H1 (cell line): ENCODE measurements at regions not wholly inside any gene's neighbourhood (a gene's known extent, or its start where the extent isn't known, plus 50 kb on each side); places are given as distances from the start of the nearest gene placed in this dataset.

Experiments used
- CTCF ChIA-PET: fragments of 300-600 bp; sonication (Branson Sonifier 250); formaldehyde crosslinking; loops from one replicate; lab custom pipeline; 2021; ENCODE audit not compliant: partially characterized antibody; lab: Charles Lee
- POLR2A ChIA-PET: fragments of 300-600 bp; sonication (Branson Sonifier 250); formaldehyde crosslinking; loops from one replicate; lab custom pipeline; 2021; ENCODE audit warnings: inconsistent platforms; ENCODE audit not compliant: partially characterized antibody; lab: Charles Lee
- DNase-seq, 2 experiments: peaks; one replicate each; pipeline versions ENCODE4 v3.0.0 to v3.0.0-alpha.2; 2010 to 2022; ENCODE audit warnings: low spot score in 2 of 2, low read depth in 1 of 2, mixed read lengths in 1 of 2
- FAIRE-seq: peaks from 2 replicates; lab custom pipeline; 2011; peaks lifted over from hg19 to GRCh38; lab: Jason Lieb, UNC
- H2AFZ ChIP-seq: 2 replicates; pipeline ENCODE4 v1.8.1; 2012; ENCODE audit warnings: low read length, inconsistent platforms
- H2AK5ac ChIP-seq: 2 replicates; pipeline ENCODE4 v1.6.1; 2013; ENCODE audit warnings: low read depth, low read length
- H2BK120ac ChIP-seq: replicated peaks from 2 replicates; pipeline ENCODE3; 2013; ENCODE audit warnings: low read depth, low read length, inconsistent platforms
- H2BK12ac ChIP-seq: 2 replicates; pipeline ENCODE4 v1.6.1; 2013; ENCODE audit warnings: low read depth, low read length
- H2BK15ac ChIP-seq: 2 replicates; pipeline ENCODE4 v1.6.1; 2013; ENCODE audit warnings: low read length
- H2BK20ac ChIP-seq: 2 replicates; pipeline ENCODE4 v1.6.1; 2013; ENCODE audit warnings: low read length
- H2BK5ac ChIP-seq: 2 replicates; pipeline ENCODE4 v1.6.1; 2013; ENCODE audit warnings: low read depth, low read length
- H3K14ac ChIP-seq: 2 replicates; pipeline ENCODE4 v1.6.1; 2013; ENCODE audit warnings: inconsistent platforms; ENCODE audit not compliant: insufficient read length
- H3K18ac ChIP-seq: 2 replicates; pipeline ENCODE4 v1.6.1; 2013; ENCODE audit warnings: low read length; ENCODE audit errors: extremely low read depth
- H3K23ac ChIP-seq: 2 replicates; pipeline ENCODE4 v1.6.1; 2013; ENCODE audit warnings: inconsistent platforms; ENCODE audit not compliant: insufficient read length
- H3K23me2 ChIP-seq: 2 replicates; pipeline ENCODE4 v1.6.1; 2013; ENCODE audit warnings: low read depth, low read length
- H3K27ac ChIP-seq: 2 replicates; pipeline ENCODE4 v1.6.1; 2011; ENCODE audit warnings: low read depth, low read length, inconsistent platforms
- H3K27me3 ChIP-seq, 4 experiments: replicated peaks in 1 of 4; 1 replicate in 1 of 4; 2 replicates in 3 of 4; pipeline versions ENCODE4 v1.6.1 to v1.8.1; 2011 to 2013; ENCODE audit warnings: low read length in 3 of 4, mild to moderate bottlenecking in 3 of 4, inconsistent platforms in 2 of 4, mixed read lengths in 2 of 4, moderate library complexity in 1 of 4; ENCODE audit not compliant: control insufficient read depth in 3 of 4, insufficient read depth in 3 of 4; ENCODE audit errors: extremely low read depth in 1 of 4
- H3K36me3 ChIP-seq, 4 experiments: 2 replicates each; pipeline versions ENCODE4 v1.6.1 to v1.8.1; 2011 to 2013; ENCODE audit warnings: mild to moderate bottlenecking in 4 of 4, low read length in 3 of 4, moderate library complexity in 2 of 4, control low read depth in 1 of 4, inconsistent platforms in 1 of 4; ENCODE audit not compliant: insufficient read depth in 4 of 4, control insufficient read depth in 2 of 4
- H3K4ac ChIP-seq: replicated peaks from 2 replicates; pipeline ENCODE3; 2013; ENCODE audit warnings: low read length, low read depth, mixed read lengths, inconsistent platforms; ENCODE audit not compliant: insufficient read length
- H3K4me1 ChIP-seq, 4 experiments: replicated peaks in 1 of 4; 1 replicate in 1 of 4; 2 replicates in 3 of 4; pipeline versions ENCODE4 v1.6.1 to v1.8.1; 2011 to 2013; ENCODE audit warnings: low read length in 3 of 4, inconsistent platforms in 2 of 4, mixed read lengths in 1 of 4; ENCODE audit not compliant: insufficient read depth in 4 of 4, control insufficient read depth in 3 of 4
- H3K4me2 ChIP-seq, 2 experiments: 2 replicates each; pipeline versions ENCODE4 v1.6.1 to v1.8.1; 2011 to 2013; ENCODE audit warnings: low read depth in 2 of 2, low read length in 2 of 2, control low read depth in 1 of 2, inconsistent platforms in 1 of 2, mild to moderate bottlenecking in 1 of 2; ENCODE audit not compliant: insufficient read depth in 1 of 2
- H3K4me3 ChIP-seq, 4 experiments: fragments of 200-600, 300-600 bp in 1 of 4; sonication (generic), shearing (Covaris generic), sonication (Bioruptor Twin) in 1 of 4; 2 replicates each; pipeline versions ENCODE4 v1.5.1 to v1.8.1; 2011 to 2016; ENCODE audit warnings: low read length in 4 of 4, low read depth in 3 of 4, control low read depth in 2 of 4, inconsistent platforms in 2 of 4, mild to moderate bottlenecking in 2 of 4, mixed read lengths in 1 of 4, moderate library complexity in 1 of 4; ENCODE audit not compliant: insufficient read depth in 2 of 4; ENCODE audit errors: extremely low read depth in 1 of 4
- H3K56ac ChIP-seq: replicated peaks from 2 replicates; pipeline ENCODE3; 2013; ENCODE audit warnings: low read depth, mild to moderate bottlenecking, mixed read lengths, low read length, inconsistent platforms; ENCODE audit not compliant: insufficient read length
- H3K79me1 ChIP-seq: 2 replicates; pipeline ENCODE4 v1.6.1; 2013; ENCODE audit warnings: low read depth, low read length, control low read depth
- H3K79me2 ChIP-seq, 2 experiments: 2 replicates each; pipeline versions ENCODE4 v1.6.1 to v1.8.1; 2012 to 2013; ENCODE audit warnings: low read length in 2 of 2, mild to moderate bottlenecking in 2 of 2, inconsistent platforms in 1 of 2; ENCODE audit not compliant: insufficient read depth in 2 of 2, control insufficient read depth in 1 of 2
- H3K9ac ChIP-seq, 4 experiments: replicated peaks in 1 of 4; 1 replicate in 1 of 4; 2 replicates in 3 of 4; pipeline versions ENCODE4 v1.6.1 to v1.8.1; 2011 to 2013; ENCODE audit warnings: low read depth in 3 of 4, low read length in 3 of 4, control low read depth in 2 of 4, mild to moderate bottlenecking in 2 of 4, moderate library complexity in 2 of 4, inconsistent platforms in 1 of 4; ENCODE audit errors: extremely low read depth in 1 of 4
- H3K9me3 ChIP-seq, 2 experiments: 2 replicates each; pipeline versions ENCODE4 v1.6.1 to v1.8.1; 2012 to 2013; ENCODE audit warnings: mild to moderate bottlenecking in 2 of 2, moderate library complexity in 2 of 2, control low read depth in 1 of 2, inconsistent platforms in 1 of 2, low read depth in 1 of 2, low read length in 1 of 2, mixed read lengths in 1 of 2; ENCODE audit not compliant: insufficient read depth in 2 of 2
- H4K20me1 ChIP-seq, 2 experiments: replicated peaks in 1 of 2; 2 replicates each; pipeline versions ENCODE3 to v1.8.1; 2011 to 2013; ENCODE audit warnings: inconsistent platforms in 2 of 2, low read length in 2 of 2, mild to moderate bottlenecking in 1 of 2; ENCODE audit not compliant: insufficient read depth in 2 of 2, control insufficient read depth in 1 of 2
- H4K5ac ChIP-seq: 2 replicates; pipeline ENCODE4 v1.6.1; 2013; ENCODE audit warnings: low read length, low read depth, mixed read lengths, inconsistent platforms; ENCODE audit not compliant: insufficient read length
- H4K8ac ChIP-seq: 2 replicates; pipeline ENCODE4 v1.8.0; 2013; ENCODE audit warnings: mild to moderate bottlenecking, moderate library complexity, low read length, inconsistent platforms; ENCODE audit not compliant: insufficient read depth; ENCODE audit errors: extremely low read depth
- H4K91ac ChIP-seq: replicated peaks from 2 replicates; pipeline ENCODE3; 2013; ENCODE audit warnings: low read length, mixed read lengths, inconsistent platforms; ENCODE audit not compliant: insufficient read length
- CREB1 ChIP-seq: IDR thresholded peaks from 2 replicates; pipeline ENCODE4 v1.6.1; 2012; ENCODE audit warnings: inconsistent platforms
- EGR1 ChIP-seq: IDR thresholded peaks from 2 replicates; pipeline ENCODE4 v1.6.1; 2011; ENCODE audit warnings: low read depth, low read length, borderline replicate concordance
- EZH2 ChIP-seq: fragments of 200-600 bp; sonication (generic); IDR thresholded peaks from 2 replicates; pipeline ENCODE4 v1.7.1; 2012; ENCODE audit warnings: low read depth, mild to moderate bottlenecking, moderate library complexity, low read length, inconsistent platforms; ENCODE audit not compliant: severe bottlenecking
- GABPA ChIP-seq: IDR thresholded peaks from 2 replicates; pipeline ENCODE4 v1.6.1; 2011; ENCODE audit warnings: mild to moderate bottlenecking, low read length, moderate library complexity, borderline replicate concordance; ENCODE audit not compliant: insufficient read depth
- JUN ChIP-seq: IDR thresholded peaks from 2 replicates; pipeline ENCODE4 v1.6.1; 2011; ENCODE audit warnings: low read depth, mild to moderate bottlenecking, improper control_type of control experiment, low read length
- JUND ChIP-seq: IDR thresholded peaks from 2 replicates; pipeline ENCODE4 v1.6.1; 2011; ENCODE audit warnings: mild to moderate bottlenecking, improper control_type of control experiment, low read length
- KDM1A ChIP-seq: fragments of 200-600, 300-600 bp; sonication (generic); IDR thresholded peaks from 2 replicates; pipeline ENCODE4 v1.7.1; 2016; ENCODE audit warnings: mild to moderate bottlenecking, low read length, borderline replicate concordance
- KDM4A ChIP-seq: IDR thresholded peaks from one replicate; pipeline ENCODE4 v1.7.1; 2012; ENCODE audit warnings: low read depth, mild to moderate bottlenecking, moderate library complexity, low read length, inconsistent platforms; ENCODE audit not compliant: severe bottlenecking
- RBBP5 ChIP-seq: IDR thresholded peaks from 2 replicates; pipeline ENCODE4 v1.7.1; 2012; ENCODE audit warnings: low read depth, mild to moderate bottlenecking, inconsistent platforms, low read length, moderate library complexity, borderline replicate concordance
- SAP30 ChIP-seq: fragments of 300-600 bp; sonication (generic); IDR thresholded peaks from 2 replicates; pipeline ENCODE4 v1.7.1; 2012; ENCODE audit warnings: low read length, moderate library complexity, mild to moderate bottlenecking, inconsistent platforms; ENCODE audit not compliant: insufficient read depth, insufficient replicate concordance
- TCF12 ChIP-seq: IDR thresholded peaks from 2 replicates; pipeline ENCODE4 v1.6.1; 2011; ENCODE audit warnings: low read depth, mild to moderate bottlenecking, low read length
- ZNF274 ChIP-seq: IDR thresholded peaks from 2 replicates; pipeline ENCODE4 v1.7.0; 2012; ENCODE audit warnings: low read length, borderline replicate concordance; ENCODE audit errors: extremely low read depth
- WGBS, 2 experiments: shearing (Covaris generic) in 1 of 2; methylation state at CpG; one replicate each; pipeline versions ENCODE4 v1.1.6 to v1.1.7; 2013 to 2015; ENCODE audit warnings: low lambda C conversion rate in 2 of 2, mixed read lengths in 2 of 2, inconsistent platforms in 1 of 2, low coverage in 1 of 2, missing lambda C conversion rate in 1 of 2; ENCODE audit not compliant: insufficient replicate concordance in 2 of 2, insufficient coverage in 1 of 2, insufficient read length in 1 of 2; ENCODE audit errors: extremely low coverage in 1 of 2, missing lambda C conversion rate in 1 of 2; 5-methylcytosine and 5-hydroxymethylcytosine counted together

- no peak overlapping the region for H2BK120ac ChIP-seq
- FAIRE-seq (no peak), DNase-seq (no peak)
- no peak overlapping the region for H4K8ac ChIP-seq
- CTCF ChIA-PET: no interaction called here
- H2AFZ ChIP-seq: no peak overlapping the region
- WGBS, 2 experiments: 77% methylated on average over 6 of the region's 6 CpGs; no CpG with 5 or more reads in 1 of the 2 experiments
- no peaks in the 10 kb centered on the region for H4K20me1 ChIP-seq
- no peaks in the 10 kb centered on the region for H3K4me1 ChIP-seq
- no peaks in the 10 kb centered on the region for H3K23me2 ChIP-seq
- no peak overlapping the region for H3K23ac ChIP-seq
- no peak overlapping the region for H2BK20ac ChIP-seq
- H4K5ac ChIP-seq: no peak overlapping the region
- no peak overlapping the region for H2BK12ac ChIP-seq
- peaks cover 83 to 96% of the 10 kb centered on the region in 2 experiments for H3K9me3 ChIP-seq
- no peak overlapping the region for H3K27ac ChIP-seq
- H3K9ac ChIP-seq: no peak overlapping the region
- H2BK15ac ChIP-seq: no peak overlapping the region
- no peak overlapping the region for H3K18ac ChIP-seq
- H3K27me3 ChIP-seq: no peaks in the 10 kb centered on the region
- no peak overlapping the region for H3K4me2 ChIP-seq
- POLR2A ChIA-PET: no interaction called here
- no peaks in the 10 kb centered on the region for H3K36me3 ChIP-seq
- no peak overlapping the region for H2BK5ac ChIP-seq
- H3K4ac ChIP-seq: no peak overlapping the region
- H2AK5ac ChIP-seq: no peak overlapping the region
- no peak overlapping the region for H3K4me3 ChIP-seq
- H3K79me1 ChIP-seq: no peaks in the 10 kb centered on the region
- no peaks in the 10 kb centered on the region for H3K79me2 ChIP-seq
- H3K14ac ChIP-seq: no peak overlapping the region
- H4K91ac ChIP-seq: no peak overlapping the region
- no peak overlapping the region for H3K56ac ChIP-seq
- TF ChIP-seq EGR1 (no peak), GABPA (no peak), JUN (no peak), JUND (no peak), KDM4A (no peak), RBBP5 (no peak), ZNF274 (no peak), TCF12 (no peak), SAP30 (no peak), CREB1 (no peak), KDM1A (no peak), EZH2 (no peak)
These were observed 128.1 kb downstream of the TUBA3C start for GRCh38 chr13:19053561-19053960.
